ENCODE measurements at regions not wholly inside any gene's neighbourhood (a gene's known extent, or its start where the extent isn't known, plus 50 kb on each side); places are given as distances from the start of the nearest gene placed in this dataset.

GRCh38 chr10:78832281-78832680 is 236.5 kb upstream of the ZMIZ1 start:
- WGBS, 3 donors: 94 to 97% (median 97%) methylated on average over 2 of the region's 2 CpGs
- no peak for DNase-seq
- TF ChIP-seq CTCF (IDR thresholded peaks at IDR 0.05) (no peak), EP300 (IDR thresholded peaks at IDR 0.05) (no peak), POLR2A (IDR thresholded peaks at IDR 0.05) (no peak)
- no peaks in the 10 kb centered on the region for H3K36me3 ChIP-seq
- no peaks in the 10 kb centered on the region for H3K27me3 ChIP-seq
- peaks cover 0 to 3% of the 10 kb centered on the region in 2 donors for H3K9me3 ChIP-seq
- H3K4me3 ChIP-seq: no peak overlapping the region
- intact Hi-C loops (cut with DNase I): no loop called here
- H3K4me1 ChIP-seq (ENCODE audit: insufficient read depth): no peaks in the 10 kb centered on the region
- H3K27ac ChIP-seq: no peak overlapping the region

- DNase-seq: no peak
- no peak for TF ChIP-seq POLR2A (IDR thresholded peaks at IDR 0.05)
- no peak for TF ChIP-seq EP300 (IDR thresholded peaks at IDR 0.05)
- no peak for TF ChIP-seq CTCF (IDR thresholded peaks at IDR 0.05)
- 13 to 24% (median 19%) methylated on average over 5 of the region's 5 CpGs for WGBS, 3 donors
- Histone ChIP-seq H3K27me3 (no peaks in the 10 kb centered on the region), H3K36me3 (no peaks in the 10 kb centered on the region), H3K27ac (no peak overlapping the region), H3K9me3 (no peaks in the 10 kb centered on the region), H3K4me3 (no peak overlapping the region), H3K4me1 (ENCODE audit: insufficient read depth) (no peaks in the 10 kb centered on the region)
- intact Hi-C loops (cut with DNase I): no loop called here
These were observed 230.6 kb upstream of the ZMIZ1 start for GRCh38 chr10:78838141-78838657.

GRCh38 chr10:78843495-78843894 is 225.3 kb upstream of the ZMIZ1 start:
- no peak for DNase-seq
- H3K27ac ChIP-seq: no peak overlapping the region
- WGBS, 3 donors: 96 to 97% (median 96%) methylated on average over 1 of the region's 1 CpG
- H3K36me3 ChIP-seq: no peaks in the 10 kb centered on the region
- no peaks in the 10 kb centered on the region for H3K4me1 ChIP-seq (ENCODE audit: insufficient read depth)
- no peak overlapping the region for H3K4me3 ChIP-seq
- H3K9me3 ChIP-seq: no peaks in the 10 kb centered on the region
- H3K27me3 ChIP-seq: no peaks in the 10 kb centered on the region
- intact Hi-C loops (cut with DNase I): no loop called here
- TF ChIP-seq EP300 (IDR thresholded peaks at IDR 0.05) (no peak), POLR2A (IDR thresholded peaks at IDR 0.05) (no peak), CTCF (IDR thresholded peaks at IDR 0.05) (no peak)

DNA sequence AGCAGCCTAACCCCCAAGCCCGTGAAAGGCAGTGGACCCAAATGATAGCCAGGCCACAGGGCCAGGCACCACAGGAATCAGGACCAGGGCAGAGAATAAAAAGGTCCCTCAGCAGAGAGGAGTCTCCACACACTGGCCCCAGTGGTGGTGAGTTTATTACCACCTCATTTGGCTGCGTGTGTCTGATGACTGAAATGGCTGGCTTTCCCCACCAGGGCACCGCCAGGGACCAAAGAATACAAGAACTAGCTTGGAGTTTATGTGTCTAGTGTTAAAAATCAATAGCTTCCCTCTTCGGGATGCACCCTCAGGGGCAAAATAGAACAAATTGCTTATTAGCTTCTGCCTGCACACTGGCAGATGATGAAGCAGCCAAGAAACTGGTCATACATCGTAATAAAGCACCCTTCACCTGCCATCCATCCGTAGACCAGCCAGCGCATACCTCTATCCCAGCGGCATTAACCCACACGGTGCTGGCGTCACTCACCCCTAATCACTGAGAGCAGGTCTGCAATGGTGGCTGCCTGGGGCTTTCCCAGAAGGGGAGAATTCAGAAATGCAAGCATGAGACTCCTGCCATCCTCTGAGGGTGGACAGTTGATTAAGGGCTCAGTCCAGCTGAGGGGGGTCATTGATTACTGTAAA is 223.7 kb upstream of the ZMIZ1 start:
- H3K36me3 ChIP-seq: no peaks in the 10 kb centered on the region

More for the DNA sequence above, 223.7 kb upstream of the ZMIZ1 start:
- no peak for TF ChIP-seq POLR2A (IDR thresholded peaks at IDR 0.05)
- TF ChIP-seq EP300 (IDR thresholded peaks at IDR 0.05): no peak
- no peak for TF ChIP-seq CTCF (IDR thresholded peaks at IDR 0.05)
- H3K4me3 ChIP-seq: no peak overlapping the region
- WGBS, 3 donors: 72 to 74% (median 73%) methylated on average over 10 of the region's 10 CpGs
- H3K27me3 ChIP-seq: no peaks in the 10 kb centered on the region
- H3K9me3 ChIP-seq: no peaks in the 10 kb centered on the region
- H3K27ac ChIP-seq: no peak overlapping the region
- H3K4me1 ChIP-seq (ENCODE audit: insufficient read depth): no peaks in the 10 kb centered on the region
- intact Hi-C loops (cut with DNase I): no loop called here
- DNase-seq: no peak
